ENCODE measurements at regions not wholly inside any gene's neighbourhood (a gene's known extent, or its start where the extent isn't known, plus 50 kb on each side); places are given as distances from the start of the nearest gene placed in this dataset.

DNA sequence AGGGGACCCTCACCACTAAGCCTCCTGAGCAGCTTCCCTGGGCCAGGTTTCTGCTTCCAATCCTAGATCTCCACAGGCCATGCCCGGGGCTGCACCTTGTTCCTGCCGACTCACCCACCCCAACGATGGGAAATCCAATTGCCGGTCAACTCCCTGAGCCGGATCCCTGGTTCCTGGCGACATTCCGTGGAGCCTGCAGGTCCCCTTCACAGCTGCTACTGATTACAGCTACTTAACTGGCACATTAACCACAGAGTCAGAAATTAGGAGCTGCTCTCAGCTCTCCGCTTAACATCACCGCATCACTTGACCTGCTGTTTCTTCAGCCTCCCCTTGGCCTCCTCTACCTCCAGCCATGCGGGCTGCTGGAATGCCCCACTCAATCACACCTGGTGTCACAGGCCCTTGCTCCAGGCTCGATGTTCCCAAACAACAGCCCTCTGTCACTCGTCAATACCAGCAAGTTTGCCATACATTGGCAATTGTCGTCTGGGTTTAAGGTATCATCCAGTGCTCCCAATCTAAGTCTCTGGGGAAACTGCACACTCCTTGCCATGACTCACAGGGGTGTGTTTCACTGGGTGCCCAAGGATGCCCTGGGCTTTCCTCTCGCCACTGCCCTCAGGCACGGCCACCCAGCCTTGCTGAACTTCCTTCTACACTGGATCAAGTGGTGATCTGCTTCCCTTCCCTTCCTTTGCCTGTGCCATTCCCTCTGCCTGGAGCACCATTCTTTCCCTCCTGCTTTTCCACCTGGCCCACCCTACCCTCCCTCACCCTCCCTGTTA, 181.0 kb downstream of the MN1 start:
- no peak for DNase-seq (ENCODE audit: low read depth in 2 of 3, low spot score in 1 of 3)

DNA sequence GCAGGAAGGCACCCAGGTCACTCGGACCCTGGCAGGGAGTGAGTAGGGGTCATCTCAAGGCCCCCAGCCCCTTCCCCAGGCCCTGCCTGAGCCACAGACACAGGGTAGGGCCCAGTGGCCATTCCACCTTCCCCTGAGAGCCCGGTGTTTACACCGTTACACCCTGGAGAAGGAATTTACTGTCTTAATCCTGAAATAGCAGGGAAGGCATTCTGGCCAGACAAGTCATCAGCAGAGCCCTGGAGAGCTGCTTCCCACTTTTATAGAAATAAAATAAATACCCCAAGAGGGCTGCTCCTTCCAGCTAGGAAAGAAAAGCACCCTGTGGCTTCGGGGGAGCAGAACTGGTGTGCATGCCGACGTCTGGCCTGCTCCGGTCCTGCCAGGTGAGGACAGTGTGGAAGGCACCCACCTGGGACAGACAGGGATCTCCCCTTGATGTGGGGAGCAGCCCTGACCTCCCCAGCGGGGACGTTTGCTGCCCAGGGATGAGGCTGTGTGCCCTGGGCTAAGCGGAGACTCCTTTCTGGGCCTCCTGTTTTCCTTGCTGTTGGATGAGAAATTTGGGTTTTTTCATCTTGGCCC, 180.0 kb downstream of the MN1 start:
- no peak for DNase-seq (ENCODE audit: low read depth in 2 of 3, low spot score in 1 of 3)

GRCh38 chr22:27624042-27624441, 177.5 kb downstream of the MN1 start:
- no peak for DNase-seq (ENCODE audit: low read depth in 2 of 3, low spot score in 1 of 3)

DNA sequence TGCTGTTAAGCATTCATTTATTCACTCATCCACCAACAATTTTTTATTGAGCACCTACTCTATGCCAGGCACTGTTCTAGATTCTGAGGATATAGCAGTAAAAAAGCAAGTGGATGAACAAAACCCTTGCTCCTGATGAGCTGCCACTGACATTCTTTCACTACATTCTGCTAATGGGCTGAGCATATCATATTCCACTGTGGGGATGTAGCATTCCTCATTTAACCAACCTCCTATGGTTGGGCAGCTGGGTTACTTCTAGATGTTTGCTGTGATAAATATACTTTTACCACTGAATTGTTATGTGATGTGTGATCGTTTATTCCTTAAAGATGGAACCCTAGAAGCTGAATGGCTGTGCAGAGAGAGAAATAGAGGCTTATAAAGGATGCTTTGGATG, 176.9 kb downstream of the MN1 start:
- DNase-seq (ENCODE audit: low read depth in 2 of 3, low spot score in 1 of 3), result no peak

DNA sequence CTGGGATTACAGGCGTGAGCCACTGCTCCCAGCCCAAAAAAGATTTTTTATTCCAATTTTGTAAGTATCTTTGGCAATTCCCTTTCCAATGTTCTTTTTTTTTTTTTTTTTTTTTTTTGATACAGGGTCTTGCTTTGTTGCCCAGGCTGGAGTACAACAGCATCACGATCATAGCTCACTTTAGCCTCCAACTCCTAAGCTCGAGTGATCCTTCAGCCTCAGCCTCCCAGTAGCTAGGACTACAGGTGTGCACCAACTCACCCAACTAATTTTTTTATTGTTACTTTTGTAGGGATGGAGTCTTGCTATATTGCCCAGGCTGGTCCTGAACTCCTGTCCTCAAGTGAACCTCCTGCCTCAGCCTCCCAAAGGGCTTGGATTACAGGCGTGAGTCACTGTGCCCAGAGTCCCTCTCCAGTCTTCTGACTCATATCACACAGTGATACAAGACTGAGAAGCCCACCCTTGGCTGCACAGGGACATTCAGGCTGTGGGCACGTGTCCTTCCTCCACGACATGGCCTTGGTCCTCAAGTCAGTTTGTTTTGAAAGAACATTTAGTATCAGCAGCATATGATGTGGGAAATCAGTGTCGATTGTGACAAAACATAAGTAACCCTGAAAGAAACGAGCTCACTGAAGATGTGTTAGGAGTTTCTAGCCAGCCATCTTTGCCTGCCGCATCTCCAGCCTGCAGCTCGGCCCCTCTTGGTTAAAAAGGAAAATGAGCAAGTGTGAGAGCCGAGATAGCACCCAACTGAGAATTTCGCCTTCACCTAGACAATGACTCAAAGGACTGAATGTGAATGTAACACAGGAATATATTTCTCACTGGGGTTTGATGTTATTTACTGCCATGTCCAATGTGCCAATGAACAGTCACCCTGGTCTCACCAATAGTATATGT, 175.5 kb downstream of the MN1 start:
- DNase-seq (ENCODE audit: low read depth in 2 of 3, low spot score in 1 of 3), result no peak

GRCh38 chr22:27626675-27627443, 174.7 kb downstream of the MN1 start:
- no peak for DNase-seq (ENCODE audit: low read depth in 2 of 3, low spot score in 1 of 3)

- no peak for DNase-seq (ENCODE audit: low read depth in 2 of 3, low spot score in 1 of 3)
These were observed 174.1 kb downstream of the MN1 start for GRCh38 chr22:27627444-27627833.

DNA sequence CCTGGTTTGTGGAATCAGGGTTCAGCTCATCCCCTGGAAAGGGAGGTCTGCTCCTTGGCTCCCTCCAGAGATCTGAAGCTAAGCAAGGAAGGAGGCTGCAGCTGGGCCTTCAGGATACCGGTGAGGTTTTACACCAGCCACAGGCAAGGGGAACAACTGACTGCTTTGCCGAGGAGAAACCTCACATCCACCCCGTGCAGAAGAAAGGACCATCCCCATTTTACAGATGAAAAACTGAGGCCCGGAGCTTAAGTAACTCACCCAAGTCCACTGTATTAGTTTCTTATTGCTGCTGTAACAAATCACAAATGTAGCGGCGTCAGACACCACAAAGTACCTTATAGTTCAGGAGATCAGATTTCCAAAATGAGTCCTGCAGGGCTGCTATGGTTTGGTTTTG, 173.7 kb downstream of the MN1 start:
- no peak for DNase-seq (ENCODE audit: low read depth in 2 of 3, low spot score in 1 of 3)

DNA sequence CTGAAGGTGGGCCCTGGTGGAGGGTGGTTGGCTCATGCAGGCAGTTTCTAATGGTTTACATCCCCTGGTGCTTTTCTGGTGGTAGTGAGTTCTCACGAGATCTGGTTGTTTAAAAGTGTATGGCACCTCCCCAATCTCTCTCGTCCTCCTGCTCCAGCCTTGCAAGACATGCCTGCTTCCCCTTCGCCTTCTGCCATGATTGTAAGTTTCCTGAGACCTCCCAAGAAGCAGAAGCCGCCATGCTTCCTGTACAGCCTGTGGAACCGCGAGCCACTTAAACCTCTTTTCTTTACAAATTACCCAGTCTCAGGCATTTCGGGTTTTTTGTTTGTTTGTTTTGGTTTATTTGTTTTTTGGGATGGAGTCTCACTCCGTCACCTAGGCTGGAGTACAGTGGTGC, 173.2 kb downstream of the MN1 start:
- no peak for DNase-seq (ENCODE audit: low read depth in 2 of 3, low spot score in 1 of 3)

- DNase-seq (ENCODE audit: low read depth in 2 of 3, low spot score in 1 of 3), result no peak
These were observed 172.5 kb downstream of the MN1 start for GRCh38 chr22:27628891-27629631.

DNA sequence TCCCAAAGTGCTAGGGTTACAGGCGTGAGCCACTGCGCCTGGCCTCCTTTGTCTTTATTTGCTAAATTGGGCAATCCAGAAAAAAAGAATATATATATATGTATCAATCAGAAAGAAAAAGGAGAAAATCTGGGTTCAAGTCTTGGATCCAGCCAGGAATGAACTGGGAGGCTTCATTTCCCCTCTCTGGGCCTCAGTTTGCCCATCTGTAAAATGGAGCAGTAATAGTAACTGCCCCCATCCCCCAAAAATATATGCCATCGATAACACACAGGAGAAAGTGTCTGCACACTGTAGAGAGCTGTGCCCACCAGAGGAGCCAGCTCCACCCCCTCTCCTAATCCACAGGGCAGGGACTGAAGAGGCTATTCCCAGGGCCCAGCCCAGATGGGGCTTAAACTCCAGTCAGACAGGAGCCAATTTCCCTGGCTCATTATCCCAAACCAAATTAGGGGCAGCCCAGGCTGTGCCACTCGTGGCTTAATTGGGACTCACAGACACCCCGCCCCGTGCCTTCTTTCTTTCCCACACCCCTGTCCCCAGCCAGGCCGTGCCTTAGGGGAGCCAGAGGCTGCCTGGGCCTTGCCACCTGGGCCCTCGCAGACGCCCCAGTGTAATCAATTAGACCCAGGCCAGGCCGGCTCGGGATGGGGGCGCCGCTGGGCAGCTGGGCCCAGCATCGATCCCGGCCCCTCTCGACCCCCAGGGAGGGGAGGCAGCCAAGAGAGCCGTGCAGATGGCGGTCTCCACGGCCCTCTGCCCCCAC, 171.5 kb downstream of the MN1 start:
- no peak for DNase-seq (ENCODE audit: low read depth in 2 of 3, low spot score in 1 of 3)

DNA sequence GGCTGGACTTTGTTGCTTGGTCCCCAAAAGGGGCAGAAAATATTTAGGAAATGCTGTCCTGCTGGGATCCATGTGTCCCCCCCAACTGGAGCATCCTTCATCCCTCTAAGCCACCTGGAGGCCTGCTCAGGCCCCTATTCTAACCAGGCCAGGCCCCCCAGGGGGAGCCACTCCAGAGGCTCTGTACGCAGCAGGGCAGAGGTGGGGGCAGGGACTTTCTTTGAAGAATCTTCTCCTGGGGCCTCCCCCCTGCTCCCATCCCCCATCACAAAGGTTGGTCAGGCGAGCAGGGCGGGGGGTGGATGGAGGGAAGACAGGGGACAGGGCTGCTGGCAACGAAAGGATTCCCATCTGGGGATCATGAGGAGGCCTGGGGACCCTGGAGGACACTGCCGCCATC, 170.8 kb downstream of the MN1 start:
- no peak for DNase-seq (ENCODE audit: low read depth in 2 of 3, low spot score in 1 of 3)

GRCh38 chr22:27631641-27632040, 169.9 kb downstream of the MN1 start:
- DNase-seq (ENCODE audit: low read depth in 2 of 3, low spot score in 1 of 3), result no peak

GRCh38 chr22:27632451-27633295, 168.9 kb downstream of the MN1 start:
- no peak for DNase-seq (ENCODE audit: low read depth in 2 of 3, low spot score in 1 of 3)

GRCh38 chr22:27633296-27633871, 168.2 kb downstream of the MN1 start:
- DNase-seq (ENCODE audit: low read depth in 2 of 3, low spot score in 1 of 3), result no peak

DNA sequence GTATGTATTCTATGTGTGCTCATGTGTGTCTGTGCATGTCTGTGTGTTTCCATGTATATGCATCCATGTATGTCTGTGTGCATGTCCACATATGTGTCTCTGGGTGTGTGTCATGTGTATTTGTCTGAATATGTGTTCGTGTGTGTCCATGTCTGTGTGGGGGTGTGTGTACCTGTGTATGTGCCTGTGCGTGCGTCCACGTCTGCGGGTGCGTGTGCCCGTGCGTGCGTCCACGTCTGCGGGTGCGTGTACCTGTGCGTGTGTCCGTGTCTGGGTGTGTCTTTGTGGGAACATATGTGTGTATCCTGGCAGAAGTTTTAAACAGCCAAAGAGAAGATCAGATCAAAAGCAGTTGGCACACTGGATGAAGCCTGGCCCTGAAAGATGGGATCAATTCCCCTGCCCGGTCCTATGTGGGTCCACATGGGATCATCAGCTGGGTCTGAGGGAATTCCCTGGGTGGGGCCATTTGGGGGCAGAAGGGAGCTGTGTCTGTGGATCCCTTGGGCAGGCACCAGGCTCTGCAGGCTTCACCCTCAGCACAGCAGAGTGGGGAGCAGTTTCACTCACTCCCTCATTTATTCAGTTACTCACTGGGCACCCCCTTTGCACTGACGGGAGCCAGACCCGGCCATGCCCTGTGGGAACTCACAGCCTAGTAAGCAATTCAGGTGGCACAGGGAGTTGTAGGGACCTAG, 167.4 kb downstream of the MN1 start:
- no peak for DNase-seq (ENCODE audit: low read depth in 2 of 3, low spot score in 1 of 3)

DNA sequence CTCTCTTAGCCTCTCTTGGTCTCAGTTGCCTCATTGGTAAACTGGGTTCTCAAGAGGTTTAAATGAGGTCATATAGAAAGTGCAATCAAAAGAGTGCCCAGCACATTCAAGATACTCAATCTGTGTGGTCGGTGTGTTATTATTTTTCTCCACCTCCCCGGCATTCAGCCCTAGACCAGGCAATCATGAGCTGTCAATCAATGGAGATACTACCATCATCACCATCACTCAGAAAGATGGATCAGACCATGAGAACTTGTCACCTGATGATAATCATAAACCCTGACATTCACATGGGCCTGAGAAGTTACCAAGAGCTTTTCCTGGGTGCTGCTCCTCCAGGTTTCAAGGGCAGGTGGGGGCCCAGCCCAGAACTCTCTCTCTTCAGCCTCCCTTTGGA, 166.1 kb downstream of the MN1 start:
- no peak for DNase-seq (ENCODE audit: low read depth in 2 of 3, low spot score in 1 of 3)

GRCh38 chr22:27635852-27636251, 165.7 kb downstream of the MN1 start:
- DNase-seq (ENCODE audit: low read depth in 2 of 3, low spot score in 1 of 3), result no peak

Data from stimulated activated CD4-positive, alpha-beta T cell treated with anti-CD3 and anti-CD28 coated beads, Interleukin-12 subunit alpha, Interleukin-12 subunit beta, amount 100 ng/mL, for 48 hours (primary cell).